ENCODE measurements at regions not wholly inside any gene's neighbourhood (a gene's known extent, or its start where the extent isn't known, plus 50 kb on each side); places are given as distances from the start of the nearest gene placed in this dataset.

DNA sequence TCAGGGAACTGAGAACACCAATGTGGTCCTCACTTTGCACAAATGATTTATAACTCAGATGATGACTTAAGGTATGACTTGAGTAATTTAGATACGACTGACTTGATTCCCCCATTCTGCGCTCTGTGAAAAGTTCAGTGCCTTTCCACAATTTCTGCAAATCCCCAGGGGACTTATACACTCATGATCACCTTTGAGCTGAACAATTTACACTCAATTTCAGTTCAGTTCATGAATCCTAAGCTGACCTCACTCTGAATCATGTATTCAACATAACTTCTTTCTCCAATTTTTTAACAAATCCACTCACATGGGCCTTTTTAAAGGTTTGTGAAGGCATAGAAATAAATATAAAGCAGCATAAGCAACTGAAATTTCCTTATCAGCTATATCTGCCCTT lies 274.2 kb downstream of the FAM76B start:
- TF ChIP-seq, protein P1, sequence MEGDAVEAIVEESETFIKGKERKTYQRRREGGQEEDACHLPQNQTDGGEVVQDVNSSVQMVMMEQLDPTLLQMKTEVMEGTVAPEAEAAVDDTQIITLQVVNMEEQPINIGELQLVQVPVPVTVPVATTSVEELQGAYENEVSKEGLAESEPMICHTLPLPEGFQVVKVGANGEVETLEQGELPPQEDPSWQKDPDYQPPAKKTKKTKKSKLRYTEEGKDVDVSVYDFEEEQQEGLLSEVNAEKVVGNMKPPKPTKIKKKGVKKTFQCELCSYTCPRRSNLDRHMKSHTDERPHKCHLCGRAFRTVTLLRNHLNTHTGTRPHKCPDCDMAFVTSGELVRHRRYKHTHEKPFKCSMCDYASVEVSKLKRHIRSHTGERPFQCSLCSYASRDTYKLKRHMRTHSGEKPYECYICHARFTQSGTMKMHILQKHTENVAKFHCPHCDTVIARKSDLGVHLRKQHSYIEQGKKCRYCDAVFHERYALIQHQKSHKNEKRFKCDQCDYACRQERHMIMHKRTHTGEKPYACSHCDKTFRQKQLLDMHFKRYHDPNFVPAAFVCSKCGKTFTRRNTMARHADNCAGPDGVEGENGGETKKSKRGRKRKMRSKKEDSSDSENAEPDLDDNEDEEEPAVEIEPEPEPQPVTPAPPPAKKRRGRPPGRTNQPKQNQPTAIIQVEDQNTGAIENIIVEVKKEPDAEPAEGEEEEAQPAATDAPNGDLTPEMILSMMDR (IDR thresholded peaks at IDR 0.05), result no peak
- TF ChIP-seq POLR2AphosphoS5 (IDR thresholded peaks at IDR 0.05; ENCODE audit: insufficient read depth in 1 of 2, low read depth in 1 of 2), result no peak
